ENCODE measurements at regions not wholly inside any gene's neighbourhood (a gene's known extent, or its start where the extent isn't known, plus 50 kb on each side); places are given as distances from the start of the nearest gene placed in this dataset.

- Histone ChIP-seq H3K4ac (ENCODE audit: low read depth, low read length) (no peak overlapping the region), H3K79me1 (ENCODE audit: low read depth in 1 of 2, low read length in 2 of 2) (no peaks in the 10 kb centered on the region), H4K8ac (ENCODE audit: low read depth in 2 of 2, low read length in 2 of 2) (no peak overlapping the region), H3K27me3 (ENCODE audit: control insufficient read depth, insufficient read depth, low read length) (no peaks in the 10 kb centered on the region), H3K36me3 (ENCODE audit: control insufficient read depth, insufficient read depth, low read length) (no peaks in the 10 kb centered on the region), H3K14ac (replicated peaks; ENCODE audit: low read depth, low read length) (no peak overlapping the region), H3K4me1 (ENCODE audit: control insufficient read depth, insufficient read depth, low read length) (no peaks in the 10 kb centered on the region), H2BK15ac (ENCODE audit: low read depth, low read length) (no peak overlapping the region), H3K9me1 (ENCODE audit: insufficient read depth, low read length) (no peaks in the 10 kb centered on the region), H2AFZ (replicated peaks; ENCODE audit: low read length, poor library complexity) (no peak overlapping the region), H3K4me2 (ENCODE audit: low read depth, low read length) (no peak overlapping the region), H3K4me3 (ENCODE audit: insufficient read depth, low read depth, low read length) (no peak overlapping the region), H4K5ac (ENCODE audit: low read depth, low read length) (no peak overlapping the region), H3K23ac (ENCODE audit: low read depth, low read length) (no peak overlapping the region), H2AK5ac (ENCODE audit: low read depth, low read length) (no peak overlapping the region), H3K27ac (ENCODE audit: insufficient read depth, low read length) (no peak overlapping the region), H3K9me3 (ENCODE audit: control insufficient read depth, insufficient read depth, low read length) (peaks cover 6% of the 10 kb centered on the region), H2BK5ac (ENCODE audit: low read depth, low read length, poor library complexity, severe bottlenecking) (no peak overlapping the region), H3K56ac (ENCODE audit: extremely low read depth, insufficient read depth, low read length) (no peak overlapping the region), H3K9ac (ENCODE audit: low read depth, low read length) (no peak overlapping the region), H3K18ac (ENCODE audit: low read depth, low read length) (no peak overlapping the region), H2BK20ac (ENCODE audit: low read depth, low read length) (no peak overlapping the region), H2BK120ac (ENCODE audit: low read depth, low read length) (no peak overlapping the region), H2AK9ac (replicated peaks; ENCODE audit: low read depth, low read length, poor library complexity) (no peak overlapping the region), H4K20me1 (ENCODE audit: insufficient read depth, low read length) (no peaks in the 10 kb centered on the region), H4K91ac (ENCODE audit: insufficient read depth, low read depth, low read length) (no peak overlapping the region)
- TF ChIP-seq CHD1 (IDR thresholded peaks at IDR 0.05; ENCODE audit: low read depth, low read length) (no peak), USF2 (IDR thresholded peaks at IDR 0.05; ENCODE audit: low read depth, low read length) (no peak), CTCF (conservative IDR thresholded peaks at IDR 0.05; ENCODE audit: low read depth, low read length) (no peak), POLR2A (IDR thresholded peaks at IDR 0.05; ENCODE audit: low read depth, low read length) (no peak), FOS (IDR thresholded peaks at IDR 0.05; ENCODE audit: low read depth, low read length) (no peak)
- ChIA-PET POLR2A (ENCODE audit: unreplicated experiment) (no interaction called here), CTCF (no interaction called here)
- in situ Hi-C loops (cut with MboI; ENCODE audit: low sequenced_read_pairs) (no loop called here), intact Hi-C loops (cut with micrococcal nuclease) (no loop called here), dilution Hi-C loops (cut with HindIII; ENCODE audit: low sequenced_read_pairs, unreplicated experiment) (no loop called here)
- no peak for ATAC-seq (ENCODE audit: low read depth)
- no CpG with 5 or more reads among the region's 6 CpGs for WGBS, 2 experiments (ENCODE audit: extremely low coverage in 2 of 2, insufficient read length in 1 of 2)
- no TSS peak for BruUV-seq (replicated peaks)
- no peak for DNase-seq
These were observed 1285.7 kb downstream of the CNTNAP5 start for GRCh38 chr2:125310657-125311364.

Data from IMR-90 (cell line).